MM.1S (cell line): ENCODE measurements at regions not wholly inside any gene's neighbourhood (a gene's known extent, or its start where the extent isn't known, plus 50 kb on each side); places are given as distances from the start of the nearest gene placed in this dataset.

ENCODE experiments used
- DNase-seq: peaks from one replicate; pipeline ENCODE4 v3.0.0-alpha.2; 2015
- H2AFZ ChIP-seq: fragments of 300-600 bp; sonication (generic); 2 replicates; pipeline ENCODE4 v1.6.0; 2016; ENCODE audit warnings: antibody characterized with exemption, low read length
- H3F3A ChIP-seq: fragments of 300-600 bp; sonication (generic); 2 replicates; pipeline ENCODE4 v1.6.1; 2016; ENCODE audit warnings: mild to moderate bottlenecking, antibody characterized with exemption, low read length, moderate library complexity, mixed read lengths; ENCODE audit not compliant: insufficient read depth
- H3K27ac ChIP-seq: fragments of 300-600 bp; sonication (generic); 2 replicates; pipeline ENCODE4 v1.5.1; 2016; ENCODE audit warnings: mild to moderate bottlenecking, low read length
- H3K27me3 ChIP-seq: fragments of 300-600 bp; sonication (generic); replicated peaks from 2 replicates; pipeline ENCODE4 v1.6.0; 2016; ENCODE audit warnings: low read length; ENCODE audit not compliant: insufficient read depth
- H3K36me3 ChIP-seq: fragments of 300-600 bp; sonication (generic); replicated peaks from 2 replicates; pipeline ENCODE4 v1.6.1; 2016; ENCODE audit warnings: mild to moderate bottlenecking, low read length, mixed read lengths; ENCODE audit not compliant: insufficient read depth
- H3K4me1 ChIP-seq: fragments of 300-600 bp; sonication (generic); 2 replicates; pipeline ENCODE4 v1.6.1; 2016; ENCODE audit warnings: low read length, mixed read lengths
- H3K4me2 ChIP-seq: fragments of 300-600 bp; sonication (generic); 2 replicates; pipeline ENCODE4 v1.6.0; 2016; ENCODE audit warnings: low read depth, low read length
- H3K4me3 ChIP-seq: fragments of 300-600 bp; sonication (generic); 2 replicates; pipeline ENCODE4 v1.5.1; 2016; ENCODE audit warnings: low read length, mixed read lengths
- H3K79me2 ChIP-seq: fragments of 300-600 bp; sonication (generic); 2 replicates; pipeline ENCODE4 v1.6.1; 2016; ENCODE audit warnings: mixed run types, low read length, mixed read lengths
- H3K9ac ChIP-seq: fragments of 300-600 bp; sonication (generic); 2 replicates; pipeline ENCODE4 v1.6.1; 2016; ENCODE audit warnings: low read length, mixed read lengths
- H3K9me2 ChIP-seq: fragments of 300-600 bp; sonication (generic); replicated peaks from 2 replicates; pipeline ENCODE4 v1.6.1; 2016; ENCODE audit warnings: mild to moderate bottlenecking, low read length, mixed read lengths; ENCODE audit not compliant: insufficient read depth
- H3K9me3 ChIP-seq: fragments of 300-600 bp; sonication (generic); replicated peaks from 2 replicates; pipeline ENCODE4 v1.6.1; 2016; ENCODE audit warnings: mild to moderate bottlenecking, low read length, mixed read lengths; ENCODE audit not compliant: insufficient read depth
- H4K20me1 ChIP-seq: fragments of 300-600 bp; sonication (generic); 2 replicates; pipeline ENCODE4 v1.6.1; 2016; ENCODE audit warnings: mild to moderate bottlenecking, low read length, moderate library complexity, mixed read lengths; ENCODE audit not compliant: insufficient read depth
- EZH2 ChIP-seq: fragments of 300-600 bp; sonication (generic); optimal IDR thresholded peaks from 2 replicates; pipeline ENCODE3; 2017; ENCODE audit warnings: low read depth, mild to moderate bottlenecking, antibody characterized with exemption, low read length, mixed read lengths
- EZH2phosphoT487 ChIP-seq: fragments of 300-600 bp; sonication (generic); IDR thresholded peaks from 2 replicates; pipeline ENCODE4 v1.6.1; 2018; ENCODE audit warnings: antibody characterized with exemption, low read length
- TF ChIP-seq, protein P1 (sequence below): fragments of 300-600 bp; sonication (generic); IDR thresholded peaks from 2 replicates; pipeline ENCODE4 v1.5.1; 2016; ENCODE audit warnings: antibody characterized with exemption, low read length, mixed read lengths

DNA sequence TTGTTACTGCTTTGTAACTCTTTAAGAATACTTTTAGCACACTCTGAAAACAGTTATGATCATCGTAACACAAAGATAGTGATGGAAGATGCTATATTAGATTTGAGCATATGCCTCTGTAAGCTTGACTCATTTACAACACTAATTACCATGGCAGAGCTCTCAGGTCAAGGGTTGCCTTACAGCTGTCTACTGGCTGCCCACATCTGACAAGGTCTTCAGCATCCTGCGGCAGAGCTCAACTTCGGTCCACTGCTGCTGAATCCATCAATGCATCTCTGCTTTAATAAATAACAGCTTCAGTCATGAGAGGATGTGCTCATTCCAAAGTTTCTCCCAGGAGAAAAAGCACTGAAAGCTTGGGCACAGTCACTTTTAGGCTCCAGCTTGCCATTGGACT is 449.4 kb downstream of the RASEF start:
- no peak for DNase-seq
- Histone ChIP-seq H3K9me3 (no peaks in the 10 kb centered on the region), H3K9me2 (no peaks in the 10 kb centered on the region), H4K20me1 (no peaks in the 10 kb centered on the region), H3F3A (no peaks in the 10 kb centered on the region), H3K4me2 (no peak overlapping the region), H3K4me3 (no peak overlapping the region), H3K9ac (no peak overlapping the region), H2AFZ (no peak overlapping the region), H3K36me3 (no peaks in the 10 kb centered on the region), H3K4me1 (no peaks in the 10 kb centered on the region), H3K27me3 (no peaks in the 10 kb centered on the region), H3K79me2 (no peaks in the 10 kb centered on the region), H3K27ac (no peak overlapping the region)
- no peak for TF ChIP-seq EZH2phosphoT487
- TF ChIP-seq EZH2: no peak
- TF ChIP-seq, protein P1, sequence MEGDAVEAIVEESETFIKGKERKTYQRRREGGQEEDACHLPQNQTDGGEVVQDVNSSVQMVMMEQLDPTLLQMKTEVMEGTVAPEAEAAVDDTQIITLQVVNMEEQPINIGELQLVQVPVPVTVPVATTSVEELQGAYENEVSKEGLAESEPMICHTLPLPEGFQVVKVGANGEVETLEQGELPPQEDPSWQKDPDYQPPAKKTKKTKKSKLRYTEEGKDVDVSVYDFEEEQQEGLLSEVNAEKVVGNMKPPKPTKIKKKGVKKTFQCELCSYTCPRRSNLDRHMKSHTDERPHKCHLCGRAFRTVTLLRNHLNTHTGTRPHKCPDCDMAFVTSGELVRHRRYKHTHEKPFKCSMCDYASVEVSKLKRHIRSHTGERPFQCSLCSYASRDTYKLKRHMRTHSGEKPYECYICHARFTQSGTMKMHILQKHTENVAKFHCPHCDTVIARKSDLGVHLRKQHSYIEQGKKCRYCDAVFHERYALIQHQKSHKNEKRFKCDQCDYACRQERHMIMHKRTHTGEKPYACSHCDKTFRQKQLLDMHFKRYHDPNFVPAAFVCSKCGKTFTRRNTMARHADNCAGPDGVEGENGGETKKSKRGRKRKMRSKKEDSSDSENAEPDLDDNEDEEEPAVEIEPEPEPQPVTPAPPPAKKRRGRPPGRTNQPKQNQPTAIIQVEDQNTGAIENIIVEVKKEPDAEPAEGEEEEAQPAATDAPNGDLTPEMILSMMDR: no peak

DNA sequence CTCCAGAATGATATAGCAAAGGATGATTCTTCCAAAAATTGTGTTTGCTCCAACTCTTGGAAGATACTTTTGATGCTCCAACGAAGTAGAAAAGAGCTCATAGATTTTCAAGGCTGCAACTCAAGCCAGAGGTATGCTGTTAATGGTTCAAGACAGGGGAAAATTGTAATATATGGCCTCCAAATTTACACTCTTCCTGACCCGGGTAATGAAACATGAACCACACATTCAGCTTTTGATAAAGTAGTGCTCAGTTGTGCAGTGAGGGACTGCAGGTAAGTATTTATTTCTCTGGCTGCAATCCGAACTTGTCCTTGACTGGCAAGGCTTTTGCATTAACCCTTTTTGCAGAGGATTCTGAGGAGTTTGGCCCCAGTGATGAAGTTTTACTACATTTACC is 446.4 kb downstream of the RASEF start:
- TF ChIP-seq EZH2phosphoT487: no peak
- TF ChIP-seq, protein P1: no peak
- no peak for TF ChIP-seq EZH2
- DNase-seq: no peak
- Histone ChIP-seq H3K9me3 (no peaks in the 10 kb centered on the region), H3K4me2 (no peak overlapping the region), H3K79me2 (no peaks in the 10 kb centered on the region), H3K4me3 (no peak overlapping the region), H2AFZ (no peak overlapping the region), H3K9me2 (no peaks in the 10 kb centered on the region), H3K27me3 (no peaks in the 10 kb centered on the region), H3K27ac (no peak overlapping the region), H3K36me3 (no peaks in the 10 kb centered on the region), H3K4me1 (no peaks in the 10 kb centered on the region), H4K20me1 (no peaks in the 10 kb centered on the region), H3F3A (no peaks in the 10 kb centered on the region), H3K9ac (no peak overlapping the region)

DNA sequence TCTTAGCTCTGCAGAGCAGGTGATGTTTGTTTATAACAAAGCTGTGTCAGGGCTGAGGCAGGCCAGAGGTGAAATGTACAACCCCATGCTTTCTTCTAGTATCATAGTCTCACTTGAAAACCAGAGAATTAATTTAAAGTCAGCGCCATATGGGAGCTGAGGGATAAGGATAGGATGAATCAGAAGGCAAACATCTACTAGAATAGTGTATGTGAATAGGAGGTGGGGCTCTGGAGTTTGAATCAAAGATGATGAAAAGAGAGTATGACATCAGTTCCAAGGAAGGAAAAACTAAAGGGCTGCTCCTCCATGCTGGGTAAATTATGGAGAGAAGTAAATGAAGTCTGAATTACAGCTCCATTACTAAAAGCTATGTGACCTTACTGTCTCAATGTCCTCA is 441.5 kb downstream of the RASEF start:
- Histone ChIP-seq H2AFZ (no peak overlapping the region), H3K27ac (no peak overlapping the region), H3K79me2 (no peaks in the 10 kb centered on the region), H3K9me3 (no peaks in the 10 kb centered on the region), H4K20me1 (no peaks in the 10 kb centered on the region), H3K36me3 (no peaks in the 10 kb centered on the region), H3K4me1 (no peaks in the 10 kb centered on the region), H3K9me2 (no peaks in the 10 kb centered on the region), H3K9ac (no peak overlapping the region), H3K4me3 (no peak overlapping the region), H3F3A (no peaks in the 10 kb centered on the region), H3K4me2 (no peak overlapping the region), H3K27me3 (no peaks in the 10 kb centered on the region)
- TF ChIP-seq EZH2phosphoT487 (no peak), EZH2 (no peak)
- TF ChIP-seq, protein P1: no peak
- DNase-seq: no peak

DNA sequence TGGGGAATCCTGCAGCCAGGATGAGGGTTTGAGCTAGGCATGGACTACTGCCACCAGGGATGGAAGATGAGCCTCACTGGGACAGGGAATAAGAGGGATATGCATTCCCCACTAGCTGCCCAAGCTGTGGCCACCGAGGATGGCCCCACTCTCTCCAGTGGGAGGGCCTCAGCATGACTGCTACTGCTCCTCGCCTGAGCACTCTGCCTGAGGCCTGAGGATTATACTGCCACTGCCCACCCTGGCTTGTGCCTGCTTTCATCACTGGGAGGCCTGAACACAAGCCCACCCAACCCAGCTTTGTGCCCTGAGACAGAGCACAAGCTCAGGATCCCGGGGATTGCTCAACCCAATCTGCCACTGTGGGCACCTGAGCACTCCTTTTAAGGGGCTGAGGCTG is 425.6 kb downstream of the RASEF start:
- no peaks in the 10 kb centered on the region for H3K27me3 ChIP-seq
- H3K4me3 ChIP-seq: no peak overlapping the region
- no peak overlapping the region for H2AFZ ChIP-seq
- no peak overlapping the region for H3K4me2 ChIP-seq
- H3K9me3 ChIP-seq: no peaks in the 10 kb centered on the region
- no peak overlapping the region for H3K27ac ChIP-seq
- no peak for DNase-seq
- H3K9ac ChIP-seq: no peak overlapping the region
- H3K36me3 ChIP-seq: no peaks in the 10 kb centered on the region
- no peaks in the 10 kb centered on the region for H4K20me1 ChIP-seq
- TF ChIP-seq, protein P1: no peak
- TF ChIP-seq EZH2phosphoT487 (no peak), EZH2 (no peak)
- H3K9me2 ChIP-seq: no peaks in the 10 kb centered on the region
- H3F3A ChIP-seq: no peaks in the 10 kb centered on the region
- H3K79me2 ChIP-seq: no peaks in the 10 kb centered on the region
- no peaks in the 10 kb centered on the region for H3K4me1 ChIP-seq
